Thyroid gland (tissue), 4 donors: ENCODE measurements at regions not wholly inside any gene's neighbourhood (a gene's known extent, or its start where the extent isn't known, plus 50 kb on each side); places are given as distances from the start of the nearest gene placed in this dataset.

Experiments used
- CTCF ChIP-seq, 6 experiments: fragments of 200-600 bp in 3 of 6; fragments of 450-650 bp in 3 of 6; sonication (generic) in 3 of 6; IDR thresholded peaks; one replicate each; pipeline ENCODE4 v1.5.1; 2016 to 2019; ENCODE audit warnings: antibody characterized with exemption in 6 of 6, mild to moderate bottlenecking in 2 of 6, inconsistent platforms in 1 of 6, moderate library complexity in 1 of 6
- POLR2A ChIP-seq, 2 donors: fragments of 450-650 bp; IDR thresholded peaks; one replicate each; pipeline ENCODE4 v1.6.1; 2017; ENCODE audit warnings: antibody characterized with exemption in 2 of 2, mild to moderate bottlenecking in 2 of 2, moderate library complexity in 1 of 2

DNA sequence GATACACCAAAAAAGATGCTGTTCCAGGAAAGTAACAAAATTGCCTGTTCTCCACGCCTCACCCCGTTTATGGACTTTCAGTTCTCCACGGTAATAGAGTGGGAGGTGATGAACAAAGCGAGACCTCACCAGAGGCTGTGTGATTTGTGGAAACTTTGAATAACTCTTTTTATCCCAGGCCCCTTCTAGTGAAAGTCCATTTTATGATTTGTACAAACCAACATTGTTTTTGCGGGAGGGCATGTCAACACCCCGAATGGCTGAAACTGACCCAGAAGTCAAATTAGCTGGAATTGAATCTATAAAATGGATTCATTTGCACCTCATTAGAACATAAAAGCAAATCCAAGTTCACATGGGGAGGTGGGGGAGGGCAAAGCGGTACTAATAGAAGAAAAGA is 517.8 kb downstream of the CDH26 start:
- no peak for TF ChIP-seq CTCF (IDR thresholded peaks at IDR 0.05)
- no peak for TF ChIP-seq POLR2A (IDR thresholded peaks at IDR 0.05)
